OCI-M1 (cell line): ENCODE measurements at regions not wholly inside any gene's neighbourhood (a gene's known extent, or its start where the extent isn't known, plus 50 kb on each side); places are given as distances from the start of the nearest gene placed in this dataset.
"Not testable (repeated sequence)": the region's sequence is repeated elsewhere in the genome, so short reads cannot be mapped to it uniquely, and the experiment has no call there.

Source experiments
- DNase-seq: peaks from one replicate; lab custom pipeline; 2025; lab: John Stamatoyannopoulos, UW

GRCh38 chr4:81723019-81723884 lies 251.5 kb upstream of the RASGEF1B start:
- no peak for DNase-seq

GRCh38 chr4:81722290-81722851 lies 250.7 kb upstream of the RASGEF1B start:
- DNase-seq = no peak

GRCh38 chr4:81715757-81716156 lies 244.1 kb upstream of the RASGEF1B start:
- no peak for DNase-seq

GRCh38 chr4:81715357-81715756 lies 243.7 kb upstream of the RASGEF1B start:
- not testable (repeated sequence) for DNase-seq

- DNase-seq = no peak
These were observed 242.6 kb upstream of the RASGEF1B start for GRCh38 chr4:81714291-81714690.

- no peak for DNase-seq
These were observed 241.0 kb upstream of the RASGEF1B start for GRCh38 chr4:81712714-81713113.

- no peak for DNase-seq
These were observed 232.8 kb upstream of the RASGEF1B start for GRCh38 chr4:81704461-81704860.

- DNase-seq = no peak
These were observed 228.5 kb upstream of the RASGEF1B start for GRCh38 chr4:81700189-81700588.

- no peak for DNase-seq
These were observed 227.0 kb upstream of the RASGEF1B start for GRCh38 chr4:81698538-81699296.

- DNase-seq = no peak
These were observed 222.6 kb upstream of the RASGEF1B start for GRCh38 chr4:81694176-81694913.

- DNase-seq = no peak
These were observed 219.2 kb upstream of the RASGEF1B start for GRCh38 chr4:81690871-81691270.

GRCh38 chr4:81688085-81688484 lies 216.4 kb upstream of the RASGEF1B start:
- DNase-seq = no peak

GRCh38 chr4:81687471-81687870 lies 215.8 kb upstream of the RASGEF1B start:
- DNase-seq = no peak

GRCh38 chr4:81685104-81685503 lies 213.4 kb upstream of the RASGEF1B start:
- no peak for DNase-seq

- DNase-seq = no peak
These were observed 212.6 kb upstream of the RASGEF1B start for GRCh38 chr4:81684352-81684751.

- no peak for DNase-seq
These were observed 210.8 kb upstream of the RASGEF1B start for GRCh38 chr4:81682492-81682891.

- DNase-seq = no peak
These were observed 207.6 kb upstream of the RASGEF1B start for GRCh38 chr4:81679315-81679714.

- no peak for DNase-seq
These were observed 207.1 kb upstream of the RASGEF1B start for GRCh38 chr4:81678801-81679200.

- no peak for DNase-seq
These were observed 204.8 kb upstream of the RASGEF1B start for GRCh38 chr4:81676537-81676936.

- no peak for DNase-seq
These were observed 204.2 kb upstream of the RASGEF1B start for GRCh38 chr4:81675791-81676393.

GRCh38 chr4:81673961-81674360 lies 202.3 kb upstream of the RASGEF1B start:
- no peak for DNase-seq

GRCh38 chr4:81668328-81668727 lies 196.6 kb upstream of the RASGEF1B start:
- DNase-seq = not testable (repeated sequence)
